Loucy (cell line): ENCODE measurements at regions not wholly inside any gene's neighbourhood (a gene's known extent, or its start where the extent isn't known, plus 50 kb on each side); places are given as distances from the start of the nearest gene placed in this dataset.

Experiments
- H2AFZ ChIP-seq: fragments of 200-600 bp; sonication (generic); 2 replicates; pipeline ENCODE4 v1.6.0; 2016; ENCODE audit warnings: antibody characterized with exemption, mild to moderate bottlenecking, low read length, moderate library complexity
- H3F3A ChIP-seq: fragments of 200-600 bp; 2 replicates; pipeline ENCODE4 v1.6.0; 2016; ENCODE audit warnings: antibody characterized with exemption, low read depth, mild to moderate bottlenecking
- H3K27me3 ChIP-seq: fragments of 200-600 bp; sonication (generic); 2 replicates; pipeline ENCODE4 v1.6.1; 2014; ENCODE audit warnings: low read length, mild to moderate bottlenecking; ENCODE audit not compliant: insufficient read depth, poor library complexity, severe bottlenecking
- H3K36me3 ChIP-seq: fragments of 200-600 bp; sonication (generic); 2 replicates; pipeline ENCODE4 v1.6.1; 2016; ENCODE audit warnings: low read length; ENCODE audit not compliant: insufficient read depth
- H3K4me1 ChIP-seq: fragments of 200-600 bp; sonication (generic); 2 replicates; pipeline ENCODE4 v1.5.1; 2014; ENCODE audit warnings: low read length, mild to moderate bottlenecking; ENCODE audit not compliant: insufficient read depth, poor library complexity, severe bottlenecking
- H3K4me2 ChIP-seq: fragments of 200-600 bp; sonication (generic); 2 replicates; pipeline ENCODE4 v1.6.0; 2014; ENCODE audit warnings: antibody characterized with exemption, low read length, low read depth, mild to moderate bottlenecking; ENCODE audit not compliant: poor library complexity, severe bottlenecking
- H3K4me3 ChIP-seq: fragments of 200-600 bp; sonication (generic); 2 replicates; pipeline ENCODE4 v1.5.1; 2014; ENCODE audit warnings: low read length, mild to moderate bottlenecking, mixed read lengths; ENCODE audit not compliant: poor library complexity, severe bottlenecking
- H3K79me2 ChIP-seq: fragments of 200-600 bp; sonication (generic); 2 replicates; pipeline ENCODE4 v1.6.1; 2014; ENCODE audit warnings: low read length; ENCODE audit not compliant: insufficient read depth
- H3K9ac ChIP-seq: fragments of 200-600 bp; sonication (generic); 2 replicates; pipeline ENCODE4 v1.6.0; 2014; ENCODE audit warnings: mild to moderate bottlenecking, low read depth, low read length, moderate library complexity; ENCODE audit not compliant: poor library complexity, severe bottlenecking
- H3K9me2 ChIP-seq: fragments of 200-600 bp; sonication (generic); replicated peaks from 2 replicates; pipeline ENCODE4 v1.6.1; 2016; ENCODE audit warnings: low read depth, low read length, mixed read lengths
- H3K9me3 ChIP-seq: fragments of 200-600 bp; sonication (generic); 2 replicates; pipeline ENCODE4 v1.6.1; 2014; ENCODE audit warnings: mild to moderate bottlenecking, antibody characterized with exemption, low read length, low read depth; ENCODE audit not compliant: insufficient read depth
- H4K20me1 ChIP-seq: fragments of 200-600 bp; sonication (generic); 2 replicates; pipeline ENCODE4 v1.6.0; 2014; ENCODE audit warnings: antibody characterized with exemption, low read length, mild to moderate bottlenecking; ENCODE audit not compliant: insufficient read depth, poor library complexity, severe bottlenecking
- CTCF ChIP-seq: fragments of 200-600 bp; sonication (generic); conservative IDR thresholded peaks from 2 replicates; pipeline ENCODE4 v1.5.1; 2014; ENCODE audit warnings: mild to moderate bottlenecking, antibody characterized with exemption, low read length
- EZH2phosphoT487 ChIP-seq: fragments of 200-600 bp; IDR thresholded peaks from 2 replicates; pipeline ENCODE4 v1.6.1; 2018; ENCODE audit warnings: antibody characterized with exemption, mild to moderate bottlenecking, moderate library complexity, borderline replicate concordance

- H3K9ac ChIP-seq = no peak overlapping the region
- no peak overlapping the region for H3K4me2 ChIP-seq
- no peaks in the 10 kb centered on the region for H3F3A ChIP-seq
- H4K20me1 ChIP-seq = no peaks in the 10 kb centered on the region
- H3K27me3 ChIP-seq = no peaks in the 10 kb centered on the region
- H3K4me3 ChIP-seq = no peak overlapping the region
- no peaks in the 10 kb centered on the region for H3K36me3 ChIP-seq
- H3K9me3 ChIP-seq = no peaks in the 10 kb centered on the region
- H3K4me1 ChIP-seq = peaks cover 21% of the 10 kb centered on the region
- no peak overlapping the region for H2AFZ ChIP-seq
- no peak for TF ChIP-seq CTCF
- no peak for TF ChIP-seq EZH2phosphoT487
- H3K9me2 ChIP-seq = no peaks in the 10 kb centered on the region
- H3K79me2 ChIP-seq = no peaks in the 10 kb centered on the region
Measured at GRCh38 chr1:235021815-235022214, 106.8 kb downstream of the TOMM20 start.

- Histone ChIP-seq H3K27me3 (no peaks in the 10 kb centered on the region), H3K4me1 (peaks cover 21% of the 10 kb centered on the region), H3K9me3 (no peaks in the 10 kb centered on the region), H3K4me3 (no peak overlapping the region), H3K36me3 (no peaks in the 10 kb centered on the region), H4K20me1 (no peaks in the 10 kb centered on the region), H3K9me2 (no peaks in the 10 kb centered on the region), H3F3A (no peaks in the 10 kb centered on the region), H3K79me2 (no peaks in the 10 kb centered on the region), H2AFZ (no peak overlapping the region), H3K4me2 (no peak overlapping the region), H3K9ac (no peak overlapping the region)
- no peak for TF ChIP-seq EZH2phosphoT487
Measured at GRCh38 chr1:235021321-235021720, 107.3 kb downstream of the TOMM20 start.

- Histone ChIP-seq H3K9ac (no peak overlapping the region), H3F3A (no peaks in the 10 kb centered on the region), H3K27me3 (no peaks in the 10 kb centered on the region), H3K9me2 (no peaks in the 10 kb centered on the region), H3K4me3 (no peak overlapping the region), H3K4me2 (no peak overlapping the region), H3K4me1 (peaks cover 31% of the 10 kb centered on the region), H3K79me2 (no peaks in the 10 kb centered on the region), H2AFZ (no peak overlapping the region), H3K36me3 (no peaks in the 10 kb centered on the region), H3K9me3 (no peaks in the 10 kb centered on the region), H4K20me1 (no peaks in the 10 kb centered on the region)
- TF ChIP-seq CTCF (no peak), EZH2phosphoT487 (no peak)
Measured at GRCh38 chr1:235019961-235020360, 108.7 kb downstream of the TOMM20 start.

- Histone ChIP-seq H2AFZ (no peak overlapping the region), H3F3A (no peaks in the 10 kb centered on the region), H4K20me1 (no peaks in the 10 kb centered on the region), H3K9me3 (no peaks in the 10 kb centered on the region), H3K9ac (no peak overlapping the region), H3K27me3 (no peaks in the 10 kb centered on the region), H3K9me2 (no peaks in the 10 kb centered on the region), H3K4me1 (peaks cover 35% of the 10 kb centered on the region), H3K4me2 (no peak overlapping the region), H3K79me2 (no peaks in the 10 kb centered on the region), H3K4me3 (no peak overlapping the region), H3K36me3 (no peaks in the 10 kb centered on the region)
- no peak for TF ChIP-seq EZH2phosphoT487
- TF ChIP-seq CTCF = no peak
Measured at GRCh38 chr1:235019471-235019870, 109.2 kb downstream of the TOMM20 start.
